HG02970 (cell line): ENCODE measurements at regions not wholly inside any gene's neighbourhood (a gene's known extent, or its start where the extent isn't known, plus 50 kb on each side); places are given as distances from the start of the nearest gene placed in this dataset.
"Not testable (repeated sequence)": the region's sequence is repeated elsewhere in the genome, so short reads cannot be mapped to it uniquely, and the experiment has no call there.

Source experiments
- ATAC-seq: cut with Tn5 transposase; IDR thresholded peaks from one replicate; pipeline ENCODE4 v1.9.1; 2021; ENCODE audit warnings: mild to moderate bottlenecking, moderate library complexity, moderate number of reproducible peaks; ENCODE audit not compliant: unreplicated experiment, low FRiP score

- no peak for ATAC-seq
These were observed 377.0 kb downstream of the DDX10 start for GRCh38 chr11:109041876-109042275.

DNA sequence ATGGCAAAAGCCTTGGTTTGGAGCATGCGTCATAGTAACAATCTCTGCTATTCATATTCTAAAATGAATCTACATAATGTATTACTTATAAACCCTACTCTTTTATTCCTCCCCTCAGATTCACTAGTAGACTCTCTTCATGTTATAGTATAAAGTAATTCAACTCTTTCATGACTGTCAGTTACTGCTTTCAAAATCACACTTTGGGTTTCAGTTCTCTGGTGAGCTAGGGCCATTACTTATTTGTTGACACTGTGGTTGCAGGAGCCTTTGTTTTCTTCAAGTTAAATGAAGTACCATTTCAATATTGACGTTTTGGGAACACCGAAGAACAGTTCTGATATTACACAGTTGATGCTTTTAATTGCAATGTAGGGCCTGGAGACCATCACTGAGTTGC, 378.4 kb downstream of the DDX10 start:
- no peak for ATAC-seq

DNA sequence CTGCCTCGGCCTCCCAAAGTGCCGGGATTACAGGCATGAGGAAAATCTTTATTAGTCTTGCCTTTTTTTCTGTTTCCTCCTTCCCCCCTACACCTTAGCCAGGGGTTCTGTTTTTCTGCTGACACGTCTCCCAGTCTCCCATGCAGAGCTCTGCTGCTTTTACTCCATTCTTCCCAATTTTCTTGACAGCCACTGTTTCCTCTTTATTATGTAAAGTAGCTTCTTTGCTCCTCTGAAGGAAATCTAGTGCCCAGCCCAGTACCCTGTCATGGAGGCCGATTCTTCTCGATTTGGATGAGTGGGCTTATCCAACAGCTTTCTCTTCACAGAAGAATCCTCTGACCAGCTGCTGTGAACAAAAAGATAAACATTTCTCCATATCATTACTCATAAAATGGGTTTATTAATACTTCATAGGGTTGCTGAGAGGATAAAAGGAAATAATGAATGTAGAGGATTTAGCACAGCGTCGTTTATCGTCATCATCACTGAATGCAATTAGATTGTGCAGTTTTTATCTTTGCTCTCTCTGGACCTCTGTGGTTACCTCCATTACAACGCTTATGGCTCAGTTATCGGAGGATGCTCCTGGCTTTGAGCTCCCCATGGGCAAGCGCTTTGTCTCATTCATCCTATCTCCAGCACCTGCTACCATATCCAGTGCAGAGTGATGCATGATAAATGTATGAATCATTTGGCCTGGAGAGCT, 375.6 kb upstream of the C11orf87 start:
- no peak for ATAC-seq

GRCh38 chr11:109048098-109048497, 373.9 kb upstream of the C11orf87 start:
- ATAC-seq, result no peak

GRCh38 chr11:109051200-109051599, 370.8 kb upstream of the C11orf87 start:
- ATAC-seq, result no peak

DNA sequence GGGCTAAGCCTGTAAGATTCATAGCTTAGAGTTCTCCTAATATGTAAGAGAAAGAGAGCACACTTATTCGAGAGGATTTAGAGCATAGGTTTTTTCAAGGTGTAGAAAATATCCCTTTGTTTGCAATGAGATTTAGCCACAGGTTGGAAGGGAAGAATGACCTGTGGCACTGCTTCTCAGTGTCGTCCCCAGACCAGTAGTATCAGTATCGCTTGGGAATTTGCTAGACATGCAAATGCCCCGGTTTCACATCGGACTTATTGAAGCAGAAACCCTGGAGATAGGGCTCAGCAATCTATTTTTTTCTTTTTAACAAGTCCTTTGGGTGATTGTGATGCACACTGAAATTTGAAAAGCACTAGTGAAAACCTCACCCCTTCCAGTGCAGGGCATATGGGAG, 362.6 kb upstream of the C11orf87 start:
- ATAC-seq, result no peak

GRCh38 chr11:109061394-109061793, 360.6 kb upstream of the C11orf87 start:
- no peak for ATAC-seq

DNA sequence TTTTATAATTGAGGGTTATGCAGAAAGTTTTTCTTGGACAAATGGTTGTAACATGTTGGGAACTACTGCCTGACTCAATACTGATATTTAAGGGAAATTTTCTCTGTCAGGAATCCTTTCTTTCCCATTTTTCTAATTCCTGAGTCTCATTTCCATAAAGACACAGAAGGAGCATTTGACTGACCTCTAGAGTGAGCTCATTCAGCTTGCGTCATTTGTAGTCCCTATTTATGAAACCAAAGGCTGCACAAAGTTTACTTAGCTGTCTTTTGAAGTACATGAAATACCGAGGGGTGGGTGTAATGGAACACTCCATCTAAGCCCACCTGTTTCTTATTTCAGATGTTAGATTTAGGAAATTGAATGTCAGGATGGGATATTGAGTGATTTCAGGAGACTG, 359.5 kb upstream of the C11orf87 start:
- no peak for ATAC-seq

GRCh38 chr11:109062871-109063270, 359.1 kb upstream of the C11orf87 start:
- ATAC-seq, result no peak

DNA sequence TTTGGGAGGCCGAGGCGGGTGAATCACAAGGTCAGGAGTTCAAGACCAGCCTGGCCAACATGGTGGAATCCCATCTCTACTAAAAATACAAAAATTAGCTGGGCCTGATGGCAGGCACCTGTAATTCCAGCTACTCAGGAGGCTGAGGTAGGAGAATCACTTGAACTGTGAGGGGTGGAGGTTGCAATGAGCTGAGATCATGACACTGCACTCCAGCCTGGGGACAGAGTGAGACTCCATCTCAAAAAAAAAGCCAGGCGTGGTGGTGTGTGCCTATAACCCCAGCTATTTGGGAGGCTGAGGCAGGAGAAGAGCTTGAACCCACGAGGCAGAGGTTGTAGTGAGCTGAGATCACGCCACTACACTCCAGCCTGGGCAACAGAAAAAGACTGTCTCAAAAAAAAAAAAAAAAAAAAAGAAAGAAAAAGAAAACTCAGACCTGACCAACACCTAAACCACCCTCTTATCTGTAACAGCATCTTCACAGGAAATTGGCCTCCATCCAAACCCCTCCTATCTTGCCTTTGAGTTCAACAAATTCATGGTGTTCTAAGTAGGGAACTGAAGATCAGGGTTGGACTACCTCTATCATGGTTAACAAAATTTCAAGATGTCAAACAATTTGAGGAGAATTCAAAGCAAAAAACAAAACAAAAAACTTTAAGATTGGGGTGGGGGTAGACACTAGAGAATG, 357.2 kb upstream of the C11orf87 start:
- not testable (repeated sequence) for ATAC-seq

- no peak for ATAC-seq
These were observed 350.7 kb upstream of the C11orf87 start for GRCh38 chr11:109071262-109071661.

DNA sequence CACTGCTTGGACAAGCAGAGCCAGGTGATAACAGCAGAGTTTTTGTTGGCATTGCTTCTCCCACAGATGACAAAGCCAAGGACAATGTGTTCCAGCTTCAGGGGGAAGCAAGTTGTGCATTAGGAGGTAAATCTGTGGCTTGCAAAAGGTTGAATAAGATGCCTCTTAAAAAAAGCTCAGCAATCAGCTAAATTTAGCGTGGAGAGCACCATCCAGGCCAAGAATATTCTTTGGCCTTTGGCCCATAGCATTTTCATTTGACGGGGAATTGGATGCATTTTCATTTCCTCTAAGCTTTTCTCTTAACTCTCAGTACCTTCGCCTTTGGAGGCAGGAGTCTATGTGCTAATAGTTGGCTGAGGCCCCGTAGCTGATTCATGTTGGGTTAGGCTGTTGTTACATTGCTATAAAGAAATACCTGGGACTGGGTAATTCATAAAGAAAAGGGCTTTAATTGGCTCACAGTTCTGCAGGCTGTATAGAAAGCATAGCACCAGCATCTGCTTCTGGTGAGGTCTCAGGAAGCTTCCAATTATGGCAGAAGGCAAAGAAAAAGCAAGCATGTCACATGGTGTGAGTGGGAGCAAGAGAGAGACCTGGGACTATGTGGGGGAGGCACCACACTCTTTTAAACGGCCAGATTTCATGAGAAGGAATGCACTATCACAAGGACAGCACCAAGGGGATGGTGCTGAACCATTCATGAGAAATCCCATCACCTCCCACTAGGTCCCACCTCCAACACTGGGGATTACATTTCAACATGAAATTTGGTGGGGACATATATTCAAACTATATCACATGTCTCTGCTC, 350.1 kb upstream of the C11orf87 start:
- ATAC-seq, result no peak

DNA sequence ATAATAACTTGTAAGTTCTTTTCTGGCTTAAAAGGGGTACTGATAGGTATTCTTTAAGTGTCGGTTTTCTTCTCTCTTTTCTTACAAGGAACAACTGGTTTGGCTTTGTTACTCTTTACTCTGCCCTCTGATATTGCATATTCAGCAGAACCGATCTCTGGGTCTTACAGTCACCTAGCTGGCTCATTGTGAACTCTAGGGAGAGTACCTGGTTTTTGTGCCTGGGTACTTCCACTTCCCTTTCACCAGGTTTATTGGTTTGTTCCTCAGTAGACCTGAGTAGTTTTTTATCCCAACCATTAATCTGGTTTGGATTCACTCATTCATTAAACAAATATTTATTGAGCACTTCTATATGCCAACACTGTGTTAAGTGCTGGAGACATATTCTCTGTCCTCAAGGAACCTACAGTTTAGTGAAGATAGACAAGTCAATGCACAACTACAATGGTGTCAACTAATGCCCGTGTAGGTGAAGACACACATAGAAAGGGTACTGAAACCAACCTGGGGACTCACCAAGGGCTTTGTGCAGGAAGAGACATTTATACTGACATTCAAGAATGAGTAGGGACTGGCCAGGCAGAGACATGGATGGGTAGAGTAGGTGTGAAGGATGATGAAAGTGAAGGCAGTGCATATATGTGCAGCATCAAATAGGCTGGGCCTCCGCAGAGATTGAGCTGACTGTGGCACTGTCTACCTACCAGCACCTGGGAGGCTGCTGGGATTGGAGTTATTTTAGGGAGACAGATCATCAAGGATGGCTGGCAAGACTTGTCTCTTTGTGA, 348.8 kb upstream of the C11orf87 start:
- no peak for ATAC-seq

- no peak for ATAC-seq
These were observed 346.0 kb upstream of the C11orf87 start for GRCh38 chr11:109075976-109076375.

DNA sequence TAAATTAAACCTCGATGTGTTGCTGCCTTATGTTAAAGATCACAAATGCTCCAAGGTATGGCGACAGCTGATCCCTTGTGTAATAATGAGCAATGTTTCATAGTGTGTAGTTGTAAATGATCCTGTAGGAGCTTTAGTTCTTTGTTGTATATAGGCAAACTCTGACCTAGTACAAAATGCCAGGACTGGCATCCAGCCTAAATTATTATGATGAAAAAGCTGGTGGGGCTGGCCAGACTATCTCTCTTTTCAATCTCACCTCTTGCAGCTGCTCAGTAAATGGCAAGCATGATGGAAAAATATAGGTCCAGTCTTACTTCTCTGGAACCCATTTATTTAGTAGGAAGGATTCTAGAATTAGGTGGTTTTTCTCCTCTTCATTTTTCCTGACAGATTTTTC, 345.1 kb upstream of the C11orf87 start:
- ATAC-seq, result no peak

DNA sequence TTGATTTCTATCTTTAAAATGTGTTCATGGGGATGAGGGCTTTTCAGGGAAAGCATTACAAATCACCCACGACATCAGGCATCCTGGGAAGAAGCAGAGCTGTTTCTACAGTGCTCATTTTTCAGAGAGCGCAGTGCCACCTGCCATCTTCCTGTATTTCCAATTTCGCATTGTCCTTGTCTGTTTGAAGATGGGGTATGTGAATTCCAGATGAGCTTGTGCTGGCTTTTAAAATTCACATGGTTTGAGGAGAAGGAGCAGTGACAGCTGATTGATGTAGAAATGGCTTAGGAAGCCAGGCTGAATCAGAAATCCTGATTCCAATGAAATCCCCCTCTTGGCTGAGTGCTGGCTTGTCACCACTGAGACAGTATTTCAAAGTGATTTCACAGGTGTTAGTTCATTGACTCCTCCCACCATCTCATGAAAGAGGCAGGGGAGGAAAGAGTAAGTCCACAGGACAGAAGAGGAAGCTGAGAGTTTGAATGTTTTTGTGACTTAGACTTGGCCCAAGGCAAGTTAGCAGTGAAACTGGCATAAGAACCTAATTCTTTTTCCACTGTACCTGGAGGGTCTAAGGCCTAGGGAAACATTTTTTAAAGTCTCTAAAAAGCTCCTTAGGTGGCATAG, 344.6 kb upstream of the C11orf87 start:
- no peak for ATAC-seq

- no peak for ATAC-seq
These were observed 336.1 kb upstream of the C11orf87 start for GRCh38 chr11:109085708-109086373.

DNA sequence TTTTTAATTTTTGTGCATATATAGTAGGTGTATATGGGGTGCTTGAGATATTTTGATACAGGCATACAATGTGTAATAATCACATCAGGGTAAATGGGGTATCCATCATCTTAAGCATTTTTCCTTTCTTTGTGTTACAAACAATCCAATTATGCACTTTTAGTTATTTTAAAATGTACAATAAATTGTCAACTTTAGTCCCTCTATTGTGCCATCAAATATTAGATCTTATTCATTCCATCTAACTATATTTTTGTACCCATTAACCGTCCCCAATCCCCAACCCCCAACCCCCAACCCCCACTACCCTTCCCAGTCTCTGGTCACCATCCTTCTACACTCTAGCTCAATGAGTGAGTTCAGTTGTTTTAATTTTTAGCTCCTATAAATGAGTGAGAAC, 335.1 kb upstream of the C11orf87 start:
- ATAC-seq, result no peak

GRCh38 chr11:109088086-109088485, 333.9 kb upstream of the C11orf87 start:
- ATAC-seq, result no peak

- no peak for ATAC-seq
These were observed 332.8 kb upstream of the C11orf87 start for GRCh38 chr11:109089144-109089543.
